ENCODE measurements at regions not wholly inside any gene's neighbourhood (a gene's known extent, or its start where the extent isn't known, plus 50 kb on each side); places are given as distances from the start of the nearest gene placed in this dataset.

DNA sequence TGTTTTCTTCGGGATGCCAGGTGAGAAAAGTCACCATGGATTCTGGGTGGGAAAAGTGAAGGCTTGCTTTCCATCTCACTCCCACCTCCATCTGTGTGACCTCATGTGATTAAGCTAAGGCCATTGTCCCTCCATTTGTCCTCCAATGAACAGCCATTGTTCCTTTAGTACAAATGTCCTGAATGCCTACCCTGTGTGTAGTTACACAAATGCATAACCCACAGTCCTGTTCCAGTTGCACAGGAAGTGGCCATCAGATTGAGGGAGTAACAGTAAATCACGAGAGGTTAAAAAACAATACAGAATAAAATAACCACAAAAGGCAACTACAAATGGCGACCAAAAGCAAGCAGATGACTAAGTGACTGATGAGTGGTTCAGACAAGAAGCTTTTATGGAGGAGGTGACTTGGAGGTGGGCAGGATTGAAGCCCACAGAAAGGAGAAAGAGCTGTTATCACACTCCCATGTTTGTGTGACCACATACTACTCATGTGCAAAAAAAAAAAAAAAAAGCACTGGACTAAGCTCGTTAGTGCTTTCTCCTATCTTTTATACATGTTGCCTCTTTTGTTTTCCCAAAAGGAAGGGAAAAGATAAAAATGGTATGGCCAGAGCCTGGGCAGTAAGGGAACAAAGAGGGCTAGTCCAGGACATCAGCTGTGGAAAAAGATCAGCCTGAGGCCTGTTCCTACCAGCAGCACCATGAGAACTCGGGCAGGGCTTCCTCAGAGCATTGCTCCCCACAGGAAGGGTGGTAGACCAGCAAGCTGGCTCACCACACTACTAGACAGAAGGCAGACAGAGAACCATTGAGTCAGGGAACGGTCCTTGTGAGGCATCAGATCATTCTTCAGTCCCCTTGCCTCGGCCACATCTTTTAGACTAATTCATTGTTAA, 111.0 kb downstream of the TFAP2A start:
- no peak for DNase-seq
- Histone ChIP-seq H3K9me3 (ENCODE audit: control insufficient read depth, low read length) (no peaks in the 10 kb centered on the region), H3K4me3 (ENCODE audit: low read length) (no peak overlapping the region), H3K4me1 (ENCODE audit: control insufficient read depth, insufficient read depth, low read length) (no peaks in the 10 kb centered on the region), H3K27me3 (ENCODE audit: control insufficient read depth, insufficient read depth, low read length, poor library complexity, severe bottlenecking) (no peaks in the 10 kb centered on the region), H3K36me3 (ENCODE audit: control insufficient read depth, insufficient read depth, low read length) (no peaks in the 10 kb centered on the region), H3K27ac (ENCODE audit: low read depth, low read length) (no peak overlapping the region), H3K9ac (ENCODE audit: extremely low read depth, low read length, poor library complexity, severe bottlenecking) (no peak overlapping the region)
- Mint-ChIP-seq H3K27ac (no peak overlapping the region), H3K36me3 (ENCODE audit: low read depth) (no peaks in the 10 kb centered on the region), H3K4me3 (no peak overlapping the region), H3K27me3 (ENCODE audit: insufficient read depth) (no peaks in the 10 kb centered on the region), H3K4me1 (no peaks in the 10 kb centered on the region), H3K9me3 (no peaks in the 10 kb centered on the region)
- 91 to 100% methylated on average over 3 to 7 of the region's 7 CpGs for WGBS, 2 experiments (ENCODE audit: insufficient coverage in 1 of 2, insufficient read length in 1 of 2)
- TF ChIP-seq, protein P1, sequence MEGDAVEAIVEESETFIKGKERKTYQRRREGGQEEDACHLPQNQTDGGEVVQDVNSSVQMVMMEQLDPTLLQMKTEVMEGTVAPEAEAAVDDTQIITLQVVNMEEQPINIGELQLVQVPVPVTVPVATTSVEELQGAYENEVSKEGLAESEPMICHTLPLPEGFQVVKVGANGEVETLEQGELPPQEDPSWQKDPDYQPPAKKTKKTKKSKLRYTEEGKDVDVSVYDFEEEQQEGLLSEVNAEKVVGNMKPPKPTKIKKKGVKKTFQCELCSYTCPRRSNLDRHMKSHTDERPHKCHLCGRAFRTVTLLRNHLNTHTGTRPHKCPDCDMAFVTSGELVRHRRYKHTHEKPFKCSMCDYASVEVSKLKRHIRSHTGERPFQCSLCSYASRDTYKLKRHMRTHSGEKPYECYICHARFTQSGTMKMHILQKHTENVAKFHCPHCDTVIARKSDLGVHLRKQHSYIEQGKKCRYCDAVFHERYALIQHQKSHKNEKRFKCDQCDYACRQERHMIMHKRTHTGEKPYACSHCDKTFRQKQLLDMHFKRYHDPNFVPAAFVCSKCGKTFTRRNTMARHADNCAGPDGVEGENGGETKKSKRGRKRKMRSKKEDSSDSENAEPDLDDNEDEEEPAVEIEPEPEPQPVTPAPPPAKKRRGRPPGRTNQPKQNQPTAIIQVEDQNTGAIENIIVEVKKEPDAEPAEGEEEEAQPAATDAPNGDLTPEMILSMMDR (conservative IDR thresholded peaks at IDR 0.05): no peak

DNA sequence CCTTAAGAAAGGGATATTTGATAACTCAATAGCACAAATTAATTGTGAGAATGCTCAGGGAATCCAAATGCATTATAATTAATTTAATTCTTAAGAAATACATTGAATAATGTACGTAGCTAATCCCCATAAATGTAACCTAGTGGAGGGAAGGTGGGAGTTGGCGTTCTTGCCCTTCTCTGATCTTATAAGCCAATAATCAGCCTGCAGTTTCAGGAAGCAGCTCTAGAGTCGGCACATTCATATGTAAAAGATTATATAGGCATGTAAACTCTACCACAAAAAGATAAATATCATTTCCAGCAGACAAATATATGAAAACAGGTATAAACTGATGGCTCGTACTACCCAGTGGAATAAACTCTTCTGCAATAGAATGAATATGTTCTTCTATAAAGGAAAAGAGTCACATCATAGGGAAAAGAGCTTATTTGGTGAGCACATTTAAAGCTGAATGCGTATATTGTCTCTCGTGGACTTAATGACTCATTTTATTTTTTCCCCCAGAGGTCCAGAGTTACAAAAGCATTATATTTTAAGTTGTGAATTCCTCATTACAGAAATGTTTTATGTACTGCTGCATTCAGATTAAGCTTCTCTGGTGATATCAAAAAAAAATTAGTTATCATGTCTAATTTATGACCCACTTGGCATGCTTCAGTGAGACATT, 112.2 kb downstream of the TFAP2A start:
- H3K27me3 Mint-ChIP-seq (ENCODE audit: insufficient read depth): no peaks in the 10 kb centered on the region
- H3K9ac ChIP-seq (ENCODE audit: extremely low read depth, low read length, poor library complexity, severe bottlenecking): no peak overlapping the region
- TF ChIP-seq, protein P1 (conservative IDR thresholded peaks at IDR 0.05): no peak
- no peak overlapping the region for H3K27ac ChIP-seq (ENCODE audit: low read depth, low read length)
- H3K27ac Mint-ChIP-seq: no peak overlapping the region
- H3K4me3 Mint-ChIP-seq: no peak overlapping the region
- DNase-seq: no peak
- no peaks in the 10 kb centered on the region for H3K4me1 Mint-ChIP-seq
- no peaks in the 10 kb centered on the region for H3K27me3 ChIP-seq (ENCODE audit: control insufficient read depth, insufficient read depth, low read length, poor library complexity, severe bottlenecking)
- H3K4me1 ChIP-seq (ENCODE audit: control insufficient read depth, insufficient read depth, low read length): no peaks in the 10 kb centered on the region
- no peaks in the 10 kb centered on the region for H3K9me3 ChIP-seq (ENCODE audit: control insufficient read depth, low read length)
- no peaks in the 10 kb centered on the region for H3K9me3 Mint-ChIP-seq
- H3K36me3 ChIP-seq (ENCODE audit: control insufficient read depth, insufficient read depth, low read length): no peaks in the 10 kb centered on the region
- H3K36me3 Mint-ChIP-seq (ENCODE audit: low read depth): no peaks in the 10 kb centered on the region
- 73 to 83% methylated on average over 1 to 6 of the region's 6 CpGs for WGBS, 2 experiments (ENCODE audit: insufficient coverage in 1 of 2, insufficient read length in 1 of 2)
- H3K4me3 ChIP-seq (ENCODE audit: low read length): no peak overlapping the region

DNA sequence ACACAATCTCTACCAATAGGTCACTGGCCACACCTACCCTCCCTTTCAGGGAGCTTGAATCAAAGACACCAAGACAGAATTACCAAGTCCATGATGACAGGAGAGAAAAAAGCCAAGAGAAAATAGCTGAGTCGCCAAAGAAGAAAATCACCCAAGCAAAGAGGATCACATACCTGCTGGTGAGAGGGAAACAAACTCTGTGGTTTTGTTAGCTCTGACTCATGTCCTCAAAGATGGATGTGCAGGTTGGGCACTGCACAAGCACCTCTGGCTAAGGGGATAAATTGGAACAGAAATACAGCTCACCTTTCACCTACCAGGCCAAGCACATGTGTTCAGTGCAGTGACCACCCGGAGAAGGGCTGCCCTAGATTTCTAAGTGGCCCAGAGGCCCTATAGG, 114.8 kb downstream of the TFAP2A start:
- H3K27ac ChIP-seq (ENCODE audit: low read depth, low read length): no peak overlapping the region
- H3K4me1 ChIP-seq (ENCODE audit: control insufficient read depth, insufficient read depth, low read length): no peaks in the 10 kb centered on the region
- no peak overlapping the region for H3K9ac ChIP-seq (ENCODE audit: extremely low read depth, low read length, poor library complexity, severe bottlenecking)
- no peaks in the 10 kb centered on the region for H3K36me3 Mint-ChIP-seq (ENCODE audit: low read depth)
- no peak overlapping the region for H3K4me3 ChIP-seq (ENCODE audit: low read length)
- H3K9me3 Mint-ChIP-seq: no peaks in the 10 kb centered on the region
- no peak for DNase-seq
- H3K36me3 ChIP-seq (ENCODE audit: control insufficient read depth, insufficient read depth, low read length): no peaks in the 10 kb centered on the region
- no peak overlapping the region for H3K4me3 Mint-ChIP-seq
- H3K9me3 ChIP-seq (ENCODE audit: control insufficient read depth, low read length): no peaks in the 10 kb centered on the region
- no peaks in the 10 kb centered on the region for H3K27me3 ChIP-seq (ENCODE audit: control insufficient read depth, insufficient read depth, low read length, poor library complexity, severe bottlenecking)
- 90 to 100% methylated on average over 2 of the region's 2 CpGs for WGBS, 2 experiments (ENCODE audit: insufficient coverage in 1 of 2, insufficient read length in 1 of 2)
- no peak overlapping the region for H3K27ac Mint-ChIP-seq
- no peaks in the 10 kb centered on the region for H3K4me1 Mint-ChIP-seq
- no peaks in the 10 kb centered on the region for H3K27me3 Mint-ChIP-seq (ENCODE audit: insufficient read depth)
- TF ChIP-seq, protein P1 (conservative IDR thresholded peaks at IDR 0.05): no peak

Data from endodermal cell (in vitro differentiated cells).